ENCODE measurements at regions not wholly inside any gene's neighbourhood (a gene's known extent, or its start where the extent isn't known, plus 50 kb on each side); places are given as distances from the start of the nearest gene placed in this dataset.

- no peak for DNase-seq (ENCODE audit: low spot score)
- FAIRE-seq = no peak
- no peaks in the 10 kb centered on the region for H3K36me3 ChIP-seq (replicated peaks in 1 of 2; ENCODE audit: control insufficient read depth in 1 of 2, insufficient read depth in 2 of 2, low read length in 2 of 2)
- no peak overlapping the region for H3K27ac ChIP-seq (ENCODE audit: extremely low read length, insufficient read depth, low read length)
- POLR2A ChIA-PET = no interaction called here
- intact Hi-C loops (cut with micrococcal nuclease; ENCODE audit: unreplicated experiment) = no loop called here
- no peak overlapping the region for H3K4me2 ChIP-seq (ENCODE audit: low read depth, low read length)
- no peaks in the 10 kb centered on the region for H3K4me1 ChIP-seq (ENCODE audit: insufficient read depth, low read length)
- CTCF ChIA-PET (ENCODE audit: low intra/inter-chr PET ratio, low total read pairs) = no interaction called here
- H3K79me2 ChIP-seq (ENCODE audit: insufficient read depth, low read length) = no peaks in the 10 kb centered on the region
- H3K27me3 ChIP-seq (ENCODE audit: control insufficient read depth in 1 of 2, insufficient read depth in 2 of 2, low read length in 2 of 2) = no peaks in the 10 kb centered on the region
- no peaks in the 10 kb centered on the region for H4K20me1 ChIP-seq (ENCODE audit: insufficient read depth, low read length)
- ATAC-seq = no peak
- no peaks in the 10 kb centered on the region for H3K9me3 ChIP-seq (ENCODE audit: low read length)
- no peak overlapping the region for H3K4me3 ChIP-seq (replicated peaks in 1 of 3; ENCODE audit: insufficient read depth in 1 of 3, low read depth in 2 of 3, low read length in 3 of 3)
- peak in 1 of 2 experiments; percentile 77; a peak in 3 of 4 replicates for TF ChIP-seq MAFK (conservative IDR thresholded peaks at IDR 0.05 in 1 of 2, IDR thresholded peaks at IDR 0.05 in 1 of 2; ENCODE audit: low read length in 2 of 2)
- no peak for TF ChIP-seq ZNF770 (CRISPR knock-in tag; IDR thresholded peaks at IDR 0.05)
- no peak for TF ChIP-seq ZNF318 (CRISPR knock-in tag; IDR thresholded peaks at IDR 0.05)
- TF ChIP-seq ZNF83 (CRISPR knock-in tag; IDR thresholded peaks at IDR 0.05; ENCODE audit: borderline replicate concordance) = no peak
- no peak for TF ChIP-seq ARNT2 (CRISPR knock-in tag; IDR thresholded peaks at IDR 0.05; ENCODE audit: low read depth)
- no peak for TF ChIP-seq ZNF317 (CRISPR knock-in tag; IDR thresholded peaks at IDR 0.05)
- TF ChIP-seq THAP11 (CRISPR knock-in tag; IDR thresholded peaks at IDR 0.05) = no peak
- no peak for TF ChIP-seq HNF4G (IDR thresholded peaks at IDR 0.05; ENCODE audit: borderline replicate concordance, low read depth, low read length)
- no peak for TF ChIP-seq HNF4G (CRISPR knock-in tag; IDR thresholded peaks at IDR 0.05; ENCODE audit: borderline replicate concordance, low read depth)
- peak; percentile 66 for TF ChIP-seq MAFF (IDR thresholded peaks at IDR 0.05; ENCODE audit: low read depth, low read length)
- TF ChIP-seq ZFP36 (IDR thresholded peaks at IDR 0.05; ENCODE audit: borderline replicate concordance, low read depth, low read length, partially characterized antibody) = no peak
- no peak for TF ChIP-seq DNMT1 (CRISPR knock-in tag; IDR thresholded peaks at IDR 0.05)
- no peak for TF ChIP-seq FOXM1 (CRISPR knock-in tag; IDR thresholded peaks at IDR 0.05)
- TF ChIP-seq HHEX (CRISPR knock-in tag; IDR thresholded peaks at IDR 0.05) = no peak
- TF ChIP-seq NFKBIZ (CRISPR knock-in tag; IDR thresholded peaks at IDR 0.05) = no peak
- no peak for TF ChIP-seq ZBTB42 (CRISPR knock-in tag; IDR thresholded peaks at IDR 0.05)
- no peak for TF ChIP-seq LCORL (IDR thresholded peaks at IDR 0.05)
- TF ChIP-seq LCORL (CRISPR knock-in tag; IDR thresholded peaks at IDR 0.05) = no peak
- WGBS (ENCODE audit: low lambda C conversion rate) = 0% methylated on average over 1 of the region's 2 CpGs
- no peak overlapping the region for H3K9ac ChIP-seq (ENCODE audit: insufficient read depth, low read depth, low read length)
- no TSS peak for BruUV-seq (replicated peaks)
- in situ Hi-C loops (cut with HindIII; ENCODE audit: extremely low pct_ligation_motif_present, low pct_unique_long_range_greater_than_20kb) = no loop called here
- no peak overlapping the region for H2AFZ ChIP-seq (ENCODE audit: low read length)
These were observed 664.0 kb upstream of the EEF2KMT start for GRCh38 chr16:5761592-5761991.

Data from HepG2 (cell line).